NCI-H510A (cell line): ENCODE measurements at regions not wholly inside any gene's neighbourhood (a gene's known extent, or its start where the extent isn't known, plus 50 kb on each side); places are given as distances from the start of the nearest gene placed in this dataset.
"Not testable (repeated sequence)": the region's sequence is repeated elsewhere in the genome, so short reads cannot be mapped to it uniquely, and the experiment has no call there.

ENCODE experiments used
- DNase-seq: peaks from one replicate; lab custom pipeline; 2025; lab: John Stamatoyannopoulos, UW

- DNase-seq, result no peak
Measured at GRCh38 chr11:39462506-39462905, 1996.9 kb downstream of the LRRC4C start.

- DNase-seq, result no peak
Measured at GRCh38 chr11:39461066-39461465, 1998.4 kb downstream of the LRRC4C start.

- no peak for DNase-seq
Measured at GRCh38 chr11:39459606-39460005, 1999.8 kb downstream of the LRRC4C start.

GRCh38 chr11:39458481-39458880 lies 2001.0 kb downstream of the LRRC4C start:
- no peak for DNase-seq

DNA sequence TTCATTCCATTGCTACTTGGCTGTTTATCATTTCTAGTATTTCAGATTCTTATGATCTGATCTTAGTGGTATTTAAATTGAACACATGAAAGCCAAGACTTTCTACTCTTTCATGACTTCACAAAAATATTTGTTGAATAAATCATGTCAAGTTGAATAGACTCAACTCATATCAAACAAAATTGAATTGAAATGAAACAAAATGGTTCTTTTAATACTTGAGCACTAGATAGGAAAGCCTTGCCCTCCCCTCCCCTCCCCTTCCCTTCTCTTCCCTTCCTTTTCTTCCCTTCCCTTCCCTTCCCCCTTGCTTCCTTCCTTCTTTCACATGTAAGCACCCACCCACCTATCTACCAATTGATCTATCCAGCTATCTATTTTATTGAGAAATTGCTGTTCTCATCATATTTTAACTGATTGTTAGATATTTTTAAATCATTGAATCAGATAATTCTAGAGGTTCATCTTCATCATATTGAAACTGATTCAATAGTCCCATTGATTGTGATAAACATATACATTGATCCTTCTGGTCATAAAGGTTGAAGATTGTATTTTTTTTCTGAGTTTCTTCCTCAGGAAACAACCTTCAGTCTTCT lies 2015.9 kb downstream of the LRRC4C start:
- no peak for DNase-seq

DNA sequence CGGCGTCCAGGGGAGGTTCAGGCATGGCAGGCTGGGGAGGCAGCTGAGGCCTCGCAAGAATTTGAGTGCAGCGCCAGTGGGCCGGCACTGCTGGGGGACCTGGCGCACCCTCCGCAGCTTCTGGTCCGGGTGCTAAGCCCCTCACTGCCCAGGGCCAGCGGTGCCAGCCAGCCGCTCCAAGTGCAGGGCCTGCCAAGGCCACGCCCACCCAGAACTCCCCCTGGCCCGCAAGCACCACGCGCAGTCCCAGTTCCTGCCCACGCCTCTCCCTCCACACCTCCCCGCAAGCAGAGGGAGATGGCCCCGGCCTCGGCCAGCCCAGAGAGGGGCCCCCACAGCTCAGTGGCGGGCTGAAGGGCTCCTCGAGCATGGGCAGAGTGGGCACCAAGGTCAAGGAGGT lies 2017.3 kb downstream of the LRRC4C start:
- DNase-seq, result no peak

GRCh38 chr11:39435641-39436040 lies 2023.8 kb downstream of the LRRC4C start:
- no peak for DNase-seq

GRCh38 chr11:39434466-39434865 lies 2025.0 kb downstream of the LRRC4C start:
- DNase-seq, result no peak

DNA sequence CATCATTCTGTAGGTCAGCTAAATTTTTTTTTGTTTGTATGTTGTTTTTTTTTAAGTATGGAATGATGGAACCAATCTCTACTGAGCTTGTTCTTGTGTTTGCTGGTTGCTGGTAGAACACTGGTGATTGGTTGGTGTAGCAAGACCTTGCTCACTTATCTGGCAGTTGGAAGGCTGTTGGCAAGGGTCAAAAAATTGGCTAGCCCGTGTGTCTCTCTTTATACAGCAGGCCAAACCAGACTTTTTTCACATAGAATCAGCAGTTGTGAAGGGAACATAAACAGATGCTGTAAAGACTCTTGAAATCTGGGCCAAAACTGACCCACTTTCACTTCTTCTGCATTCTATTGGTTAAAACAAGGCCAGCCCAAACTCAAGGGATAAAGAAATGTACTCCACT lies 2026.5 kb downstream of the LRRC4C start:
- no peak for DNase-seq

GRCh38 chr11:39425226-39425625 lies 2034.2 kb downstream of the LRRC4C start:
- DNase-seq, result no peak

DNA sequence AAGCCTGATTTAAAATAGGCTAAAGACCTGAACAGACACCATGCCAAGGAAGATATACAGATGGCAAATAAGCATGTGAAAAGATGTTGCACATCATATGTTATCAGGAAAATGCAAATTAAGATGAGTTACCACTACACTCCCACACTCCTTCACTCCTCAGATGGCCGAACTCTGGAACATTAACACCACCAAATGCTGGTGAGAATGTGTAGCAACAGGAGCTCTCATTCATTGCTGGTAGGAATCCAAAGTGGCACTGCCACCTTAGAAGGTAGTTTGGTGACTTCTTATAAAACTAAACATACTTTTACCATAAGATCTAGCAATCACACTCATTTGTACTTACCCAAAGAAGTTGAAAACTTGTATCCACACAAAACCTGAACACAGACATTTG lies 2047.3 kb downstream of the LRRC4C start:
- no peak for DNase-seq

- DNase-seq, result no peak
Measured at GRCh38 chr11:39385911-39386310, 2073.5 kb downstream of the LRRC4C start.

GRCh38 chr11:39374963-39375698 lies 2084.3 kb downstream of the LRRC4C start:
- no peak for DNase-seq

DNA sequence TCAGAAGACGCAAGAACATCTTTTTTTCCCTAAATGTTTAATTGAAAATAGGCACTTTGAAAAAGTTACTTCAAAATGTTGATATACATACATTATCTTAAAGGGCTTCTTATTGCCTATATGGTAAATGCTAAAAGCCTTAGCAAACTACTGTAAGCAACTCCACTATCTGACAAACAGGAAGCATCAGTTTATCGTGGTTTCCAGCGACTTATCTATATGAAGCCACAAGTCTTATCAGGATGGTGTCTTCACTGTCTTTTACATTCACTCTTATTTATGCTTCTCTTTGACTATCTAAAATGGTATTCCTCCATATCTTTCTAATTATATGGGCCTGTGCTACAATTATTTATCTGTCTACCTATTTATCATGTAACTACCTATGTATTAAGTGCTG lies 2091.9 kb downstream of the LRRC4C start:
- no peak for DNase-seq

DNA sequence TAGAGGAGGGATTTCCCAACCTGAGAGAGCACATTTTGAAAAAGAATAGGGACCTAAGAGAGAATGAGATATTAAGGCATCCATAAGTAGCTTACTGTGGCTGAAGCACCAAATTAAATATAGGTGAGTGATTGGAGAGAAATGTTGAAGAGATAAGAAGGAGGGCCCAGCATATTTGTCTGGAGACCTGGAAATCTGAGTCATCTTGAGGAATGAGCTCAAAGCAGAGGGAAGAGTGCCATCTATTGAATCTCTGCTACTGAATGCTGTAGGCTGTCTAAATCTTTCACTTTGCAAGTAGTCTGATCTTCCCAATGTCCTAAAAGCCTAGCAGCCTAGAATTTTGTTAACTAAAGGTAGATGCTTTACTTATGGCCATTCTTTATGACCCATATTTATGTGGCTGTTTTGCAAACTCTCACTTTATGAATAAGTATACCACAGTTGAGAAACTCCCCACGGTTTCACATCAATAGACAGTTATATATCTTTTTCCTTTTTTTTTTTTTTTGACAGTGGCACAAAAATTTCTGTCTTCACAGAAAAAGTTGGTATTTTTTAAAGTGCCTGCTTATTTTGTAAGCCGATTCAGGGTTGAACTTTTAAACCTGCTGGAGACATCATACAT lies 2093.5 kb downstream of the LRRC4C start:
- no peak for DNase-seq

- DNase-seq, result no peak
Measured at GRCh38 chr11:39363571-39363970, 2095.9 kb downstream of the LRRC4C start.

DNA sequence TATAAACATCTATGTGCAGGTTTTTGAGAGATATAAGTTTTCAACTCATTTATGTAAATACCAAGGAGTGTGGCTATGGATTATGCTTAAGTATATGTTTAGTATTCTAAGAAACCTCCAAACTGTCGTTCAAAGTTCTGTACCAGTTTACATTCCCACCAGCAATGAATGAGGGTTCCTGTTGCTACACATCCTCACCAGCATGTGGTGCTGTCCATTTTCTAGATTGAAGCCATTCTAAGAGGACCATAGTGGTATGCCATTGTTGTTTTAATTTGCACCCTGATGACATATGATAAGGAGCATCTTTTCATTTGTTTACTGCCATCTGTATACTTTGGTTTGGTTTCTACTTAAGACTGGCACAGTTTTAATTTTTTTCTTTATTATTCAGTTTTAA lies 2097.9 kb downstream of the LRRC4C start:
- no peak for DNase-seq

- no peak for DNase-seq
Measured at GRCh38 chr11:39345834-39346442, 2113.5 kb downstream of the LRRC4C start.

DNA sequence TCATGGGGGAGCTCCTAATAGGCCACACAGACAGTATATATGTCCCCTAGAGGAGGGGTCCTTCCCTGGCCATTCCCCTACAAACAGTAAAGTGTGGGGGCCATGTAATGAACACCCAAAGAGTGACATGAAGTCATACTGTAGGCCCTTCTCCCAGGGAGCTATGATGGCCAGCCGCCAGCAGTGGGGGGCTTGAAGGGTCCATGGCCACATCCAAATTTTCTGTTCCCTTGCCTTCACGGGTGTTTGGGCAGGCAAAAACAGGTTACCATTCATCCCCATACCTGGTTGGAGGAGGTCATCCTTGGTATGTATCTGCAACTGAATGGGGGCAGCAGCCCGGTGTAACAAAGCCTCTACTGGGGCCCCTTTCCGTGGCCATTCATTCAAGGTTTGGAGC lies 2118.0 kb downstream of the LRRC4C start:
- DNase-seq, result no peak

- DNase-seq, result not testable (repeated sequence)
Measured at GRCh38 chr11:39333006-39333405, 2126.4 kb downstream of the LRRC4C start.

- no peak for DNase-seq
Measured at GRCh38 chr11:39327302-39327701, 2132.2 kb downstream of the LRRC4C start.

DNA sequence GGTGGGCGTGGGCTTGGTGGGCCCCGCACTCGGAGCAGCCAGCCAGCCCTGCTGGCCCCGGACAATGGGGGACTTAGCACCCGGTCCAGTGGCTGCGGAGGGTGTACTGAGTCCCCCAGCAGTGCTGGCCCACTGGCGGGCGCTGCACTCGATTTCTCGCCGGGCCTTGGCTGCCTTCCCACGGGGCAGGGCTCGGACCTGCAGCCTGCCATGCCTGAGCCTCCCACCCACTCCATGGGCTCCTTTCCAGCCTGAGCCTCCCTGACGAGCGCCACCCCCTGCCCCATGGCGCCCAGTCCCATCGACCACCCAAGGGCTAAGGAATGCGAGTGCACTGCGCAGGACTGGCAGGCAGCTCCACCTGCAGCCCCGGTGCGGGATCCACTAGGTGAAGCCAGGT lies 2147.6 kb downstream of the LRRC4C start:
- DNase-seq, result not testable (repeated sequence)

GRCh38 chr11:39304586-39304985 lies 2154.9 kb downstream of the LRRC4C start:
- no peak for DNase-seq
